Transverse colon (tissue), 4 donors: ENCODE measurements at regions not wholly inside any gene's neighbourhood (a gene's known extent, or its start where the extent isn't known, plus 50 kb on each side); places are given as distances from the start of the nearest gene placed in this dataset.

Source experiments
- CTCF ChIP-seq, 5 experiments: fragments of 200-600 bp in 3 of 5; fragments of 450-650 bp in 2 of 5; sonication (generic) in 3 of 5; IDR thresholded peaks; 1 replicate in 2 of 5; 2 replicates in 3 of 5; pipeline ENCODE4 v1.5.1; 2016 to 2017; ENCODE audit warnings: antibody characterized with exemption in 5 of 5, inconsistent platforms in 3 of 5, mild to moderate bottlenecking in 2 of 5, moderate library complexity in 1 of 5
- EP300 ChIP-seq: sonication (generic); formaldehyde crosslinking; IDR thresholded peaks from one replicate; pipeline ENCODE4 v1.6.1; 2017; ENCODE audit warnings: antibody characterized with exemption, low read depth
- POLR2A ChIP-seq: fragments of 450-650 bp; IDR thresholded peaks from one replicate; pipeline ENCODE4 v1.6.1; 2016; ENCODE audit warnings: antibody characterized with exemption, mild to moderate bottlenecking, moderate library complexity
- POLR2AphosphoS5 ChIP-seq, 3 donors: sonication (generic); formaldehyde crosslinking; IDR thresholded peaks; one replicate each; pipeline ENCODE4 v1.6.1; 2016; ENCODE audit warnings: antibody characterized with exemption in 3 of 3

- no peak for TF ChIP-seq CTCF (IDR thresholded peaks at IDR 0.05)
- no peak for TF ChIP-seq POLR2A
- TF ChIP-seq POLR2AphosphoS5 (IDR thresholded peaks at IDR 0.05) = no peak
- TF ChIP-seq EP300 = no peak
These were observed 58.1 kb upstream of the SHLD1 start for GRCh38 chr20:5691918-5692618.
